ENCODE measurements at regions not wholly inside any gene's neighbourhood (a gene's known extent, or its start where the extent isn't known, plus 50 kb on each side); places are given as distances from the start of the nearest gene placed in this dataset.
A peak's percentile ranks its signal among the peaks of the same experiment; 100 is the strongest.
"Not testable (repeated sequence)": the region's sequence is repeated elsewhere in the genome, so short reads cannot be mapped to it uniquely, and the experiment has no call there.

- ATAC-seq: no peak
- Histone ChIP-seq H3K4me1 (ENCODE audit: control insufficient read depth in 2 of 2, insufficient read depth in 2 of 2, low read length in 2 of 2) (no peaks in the 10 kb centered on the region), H3K9me3 (ENCODE audit: control insufficient read depth in 2 of 3, low read length in 3 of 3) (no peaks in the 10 kb centered on the region), H3K27me3 (ENCODE audit: control insufficient read depth in 2 of 2, insufficient read depth in 2 of 2, low read length in 2 of 2) (peaks cover 0 to 3% of the 10 kb centered on the region in 2 donors), H3K4me3 (ENCODE audit: low read length) (no peak overlapping the region), H3K36me3 (ENCODE audit: control insufficient read depth in 2 of 3, insufficient read depth in 3 of 3, low read length in 3 of 3) (no peaks in the 10 kb centered on the region), H3K27ac (ENCODE audit: low read depth, low read length) (no peak overlapping the region)
- Mint-ChIP-seq H3K27ac (peak overlapping the region in 1 of 9 donors; percentile 40), H3K4me1 (peaks cover 0 to 24% (median 11%) of the 10 kb centered on the region in 7 donors), H3K36me3 (peaks cover 0 to 6% (median 0%) of the 10 kb centered on the region in 5 donors), H3K4me3 (no peak overlapping the region), H3K27me3 (peaks cover 0 to 59% (median 37%) of the 10 kb centered on the region in 5 donors), H3K9me3 (no peaks in the 10 kb centered on the region)
- ChIA-PET POLR2A (no interaction called here), CTCF (no interaction called here)
- DNase-seq: no peak
- intact Hi-C loops (cut with micrococcal nuclease): no loop called here
Observed at GRCh38 chr6:166236596-166236995, 68.9 kb upstream of the TBXT start.

DNA sequence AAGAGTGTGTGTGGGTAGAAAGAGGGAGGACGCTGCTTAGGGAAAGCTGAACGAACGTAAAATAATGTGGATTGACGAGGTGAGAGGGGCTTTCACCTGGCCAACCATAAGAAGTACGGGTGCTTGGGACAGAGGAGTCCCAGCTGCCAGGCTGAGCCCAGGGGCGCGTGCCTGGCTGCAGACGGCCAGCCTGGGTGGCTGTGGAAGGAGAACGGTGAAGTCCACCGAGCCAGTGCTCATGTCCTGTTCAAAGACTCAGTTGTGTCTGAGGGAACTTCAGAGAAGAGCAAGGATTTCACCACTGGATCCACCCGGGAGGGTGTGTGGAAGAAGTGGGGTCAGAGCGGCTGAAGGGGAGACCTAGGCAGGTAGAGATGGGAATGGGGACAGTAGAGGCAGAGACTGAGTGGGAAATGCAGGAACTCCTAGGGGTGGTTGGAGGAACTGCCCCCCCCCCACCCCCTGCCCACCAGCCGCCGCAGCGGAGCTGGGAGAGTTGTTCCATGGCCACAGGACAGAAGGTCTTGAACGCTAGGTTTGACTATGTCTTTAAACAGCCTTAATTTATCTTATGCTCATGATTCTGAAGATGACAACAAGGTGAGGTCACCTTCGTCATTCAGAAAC is 68.1 kb upstream of the TBXT start:
- Mint-ChIP-seq H3K4me3 (no peak overlapping the region), H3K9me3 (no peaks in the 10 kb centered on the region), H3K36me3 (peaks cover 0 to 6% (median 0%) of the 10 kb centered on the region in 5 donors), H3K4me1 (peaks cover 0 to 30% (median 16%) of the 10 kb centered on the region in 7 donors), H3K27me3 (peaks cover 0 to 53% (median 37%) of the 10 kb centered on the region in 5 donors), H3K27ac (peak overlapping the region in 3 of 9 donors; percentile 44 to 76 (median 58))
- no peak for ATAC-seq
- intact Hi-C loops (cut with micrococcal nuclease): no loop called here
- no peak for DNase-seq
- POLR2A ChIA-PET: interaction anchor here (1.1 kb wide), 1 partner anchor 15 kb away, joined by 4 read pairs; no protein-coding TSS in a partner anchor
- H3K36me3 ChIP-seq (ENCODE audit: control insufficient read depth in 2 of 3, insufficient read depth in 3 of 3, low read length in 3 of 3): no peaks in the 10 kb centered on the region
- H3K4me3 ChIP-seq (ENCODE audit: low read length): no peak overlapping the region
- peaks cover 0 to 3% of the 10 kb centered on the region in 2 donors for H3K27me3 ChIP-seq (ENCODE audit: control insufficient read depth in 2 of 2, insufficient read depth in 2 of 2, low read length in 2 of 2)
- no peak overlapping the region for H3K27ac ChIP-seq (ENCODE audit: low read depth, low read length)
- CTCF ChIA-PET: interaction anchor here (0.8 kb wide), 1 partner anchor 27 kb away, joined by 3 read pairs; no protein-coding TSS in a partner anchor
- H3K4me1 ChIP-seq (ENCODE audit: control insufficient read depth in 2 of 2, insufficient read depth in 2 of 2, low read length in 2 of 2): no peaks in the 10 kb centered on the region
- no peaks in the 10 kb centered on the region for H3K9me3 ChIP-seq (ENCODE audit: control insufficient read depth in 2 of 3, low read length in 3 of 3)

DNA sequence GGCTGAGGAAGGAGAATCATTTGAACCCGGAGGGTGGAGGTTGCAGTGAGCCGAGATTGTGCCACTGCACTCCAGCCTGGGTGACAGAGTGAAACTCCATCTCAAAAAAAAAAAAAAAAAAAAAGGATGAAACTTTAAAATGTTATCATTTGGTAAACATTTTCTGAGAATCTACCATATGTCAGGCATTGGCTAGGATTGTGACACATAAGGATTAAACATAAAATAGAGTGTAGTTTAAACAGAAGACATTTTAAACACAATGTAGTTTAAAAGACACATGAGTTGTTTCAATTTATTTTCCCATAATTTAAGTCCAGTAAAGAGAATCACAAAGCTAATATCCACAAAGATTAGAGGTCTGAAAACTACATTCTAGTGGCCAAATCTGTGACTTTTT is 63.5 kb upstream of the TBXT start:
- intact Hi-C loops (cut with micrococcal nuclease): not testable (repeated sequence)

GRCh38 chr6:166228839-166229528 is 61.3 kb upstream of the TBXT start:
- Histone ChIP-seq H3K4me1 (ENCODE audit: control insufficient read depth in 2 of 2, insufficient read depth in 2 of 2, low read length in 2 of 2) (peaks cover 6 to 11% of the 10 kb centered on the region in 2 donors), H3K9me3 (ENCODE audit: control insufficient read depth in 2 of 3, low read length in 3 of 3) (no peaks in the 10 kb centered on the region), H3K27me3 (ENCODE audit: control insufficient read depth in 2 of 2, insufficient read depth in 2 of 2, low read length in 2 of 2) (peaks cover 0 to 3% of the 10 kb centered on the region in 2 donors), H3K36me3 (ENCODE audit: control insufficient read depth in 2 of 3, insufficient read depth in 3 of 3, low read length in 3 of 3) (no peaks in the 10 kb centered on the region), H3K27ac (ENCODE audit: low read depth, low read length) (no peak overlapping the region), H3K4me3 (ENCODE audit: low read length) (no peak overlapping the region)
- intact Hi-C loops (cut with micrococcal nuclease): no loop called here
- ATAC-seq (no peak), DNase-seq (no peak)
- H3K27me3 Mint-ChIP-seq: peaks cover 0 to 58% (median 50%) of the 10 kb centered on the region in 5 donors
- peaks cover 3 to 37% (median 22%) of the 10 kb centered on the region in 7 donors for H3K4me1 Mint-ChIP-seq
- peaks cover 0 to 3% (median 0%) of the 10 kb centered on the region in 11 donors for H3K9me3 Mint-ChIP-seq
- H3K36me3 Mint-ChIP-seq: peaks cover 0 to 3% (median 0%) of the 10 kb centered on the region in 5 donors
- ChIA-PET POLR2A (interaction anchor here (1.0 kb wide), 1 partner anchor 20 kb away, joined by 3 read pairs; no protein-coding TSS in a partner anchor), CTCF (no interaction called here)
- peak overlapping the region in 8 of 10 donors; percentile 49 to 76 (median 62) for H3K4me3 Mint-ChIP-seq
- peak overlapping the region in 4 of 9 donors; percentile 30 to 54 (median 40) for H3K27ac Mint-ChIP-seq

More for the DNA sequence above, 63.5 kb upstream of the TBXT start:
- H3K27ac ChIP-seq (ENCODE audit: low read depth, low read length); CTCF ChIA-PET; H3K36me3 Mint-ChIP-seq; ATAC-seq; H3K9me3 ChIP-seq (ENCODE audit: control insufficient read depth in 2 of 3, low read length in 3 of 3); H3K9me3 Mint-ChIP-seq; DNase-seq; POLR2A ChIA-PET; H3K27me3 ChIP-seq (ENCODE audit: control insufficient read depth in 2 of 2, insufficient read depth in 2 of 2, low read length in 2 of 2); H3K36me3 ChIP-seq (ENCODE audit: control insufficient read depth in 2 of 3, insufficient read depth in 3 of 3, low read length in 3 of 3); H3K4me3 ChIP-seq (ENCODE audit: low read length): not testable (repeated sequence)
- Mint-ChIP-seq H3K4me1 (peaks cover 9 to 47% (median 32%) of the 10 kb centered on the region in 7 donors), H3K27ac (peak overlapping the region in 2 of 9 donors; percentile 78 to 84), H3K27me3 (peaks cover 0 to 52% (median 47%) of the 10 kb centered on the region in 5 donors), H3K4me3 (peak overlapping the region in 1 of 10 donors; percentile 23)
- peaks cover 6 to 11% of the 10 kb centered on the region in 2 donors for H3K4me1 ChIP-seq (ENCODE audit: control insufficient read depth in 2 of 2, insufficient read depth in 2 of 2, low read length in 2 of 2)

DNA sequence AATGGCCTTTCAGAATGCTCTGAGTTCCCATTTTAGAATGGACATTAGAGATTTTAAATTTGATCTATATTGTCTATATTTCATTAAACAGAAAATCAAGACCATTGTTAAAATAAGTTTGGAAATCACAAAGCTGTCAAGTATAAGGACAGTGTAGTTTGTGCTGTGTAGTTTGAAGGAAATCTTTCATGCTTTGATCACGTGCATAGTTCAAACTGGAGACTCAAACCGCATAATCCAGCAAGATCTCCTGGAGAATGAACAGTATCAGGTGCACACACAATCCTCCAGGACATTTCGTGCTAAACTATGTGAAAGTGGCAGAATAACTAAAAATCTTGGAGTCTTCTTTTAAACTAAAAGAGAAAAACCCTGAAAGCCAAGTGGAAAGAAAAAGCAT is 60.8 kb upstream of the TBXT start:
- Histone ChIP-seq H3K4me3 (ENCODE audit: low read length) (no peak overlapping the region), H3K4me1 (ENCODE audit: control insufficient read depth in 2 of 2, insufficient read depth in 2 of 2, low read length in 2 of 2) (peaks cover 6 to 11% of the 10 kb centered on the region in 2 donors), H3K36me3 (ENCODE audit: control insufficient read depth in 2 of 3, insufficient read depth in 3 of 3, low read length in 3 of 3) (no peaks in the 10 kb centered on the region), H3K27ac (ENCODE audit: low read depth, low read length) (no peak overlapping the region), H3K27me3 (ENCODE audit: control insufficient read depth in 2 of 2, insufficient read depth in 2 of 2, low read length in 2 of 2) (peaks cover 0 to 3% of the 10 kb centered on the region in 2 donors), H3K9me3 (ENCODE audit: control insufficient read depth in 2 of 3, low read length in 3 of 3) (no peaks in the 10 kb centered on the region)
- Mint-ChIP-seq H3K9me3 (peaks cover 0 to 3% (median 0%) of the 10 kb centered on the region in 11 donors), H3K27me3 (peaks cover 0 to 64% (median 56%) of the 10 kb centered on the region in 5 donors), H3K4me1 (peaks cover 3 to 40% (median 25%) of the 10 kb centered on the region in 7 donors), H3K27ac (peak overlapping the region in 3 of 9 donors; percentile 30 to 54 (median 36)), H3K4me3 (peak overlapping the region in 3 of 10 donors; percentile 49 to 76 (median 62)), H3K36me3 (peaks cover 0 to 3% (median 0%) of the 10 kb centered on the region in 5 donors)
- POLR2A ChIA-PET: no interaction called here
- DNase-seq (no peak), ATAC-seq (no peak)
- CTCF ChIA-PET: no interaction called here
- intact Hi-C loops (cut with micrococcal nuclease): no loop called here

GRCh38 chr6:166223079-166223478 is 55.4 kb upstream of the TBXT start:
- no peak overlapping the region for H3K27ac Mint-ChIP-seq

More at GRCh38 chr6:166223079-166223478, 55.4 kb upstream of the TBXT start:
- CTCF ChIA-PET: no interaction called here
- DNase-seq: no peak
- Mint-ChIP-seq H3K4me1 (peaks cover 0 to 22% (median 8%) of the 10 kb centered on the region in 7 donors), H3K36me3 (no peaks in the 10 kb centered on the region), H3K27me3 (peaks cover 0 to 51% (median 44%) of the 10 kb centered on the region in 5 donors), H3K9me3 (peaks cover 0 to 3% (median 0%) of the 10 kb centered on the region in 11 donors), H3K4me3 (no peak overlapping the region)
- H3K4me1 ChIP-seq (ENCODE audit: control insufficient read depth in 2 of 2, insufficient read depth in 2 of 2, low read length in 2 of 2): no peaks in the 10 kb centered on the region
- H3K27ac ChIP-seq (ENCODE audit: low read depth, low read length): no peak overlapping the region
- ATAC-seq: no peak
- POLR2A ChIA-PET: no interaction called here
- intact Hi-C loops (cut with micrococcal nuclease): no loop called here
- H3K9me3 ChIP-seq (ENCODE audit: control insufficient read depth in 2 of 3, low read length in 3 of 3): no peaks in the 10 kb centered on the region
- no peaks in the 10 kb centered on the region for H3K36me3 ChIP-seq (ENCODE audit: control insufficient read depth in 2 of 3, insufficient read depth in 3 of 3, low read length in 3 of 3)
- no peak overlapping the region for H3K4me3 ChIP-seq (ENCODE audit: low read length)
- no peaks in the 10 kb centered on the region for H3K27me3 ChIP-seq (ENCODE audit: control insufficient read depth in 2 of 2, insufficient read depth in 2 of 2, low read length in 2 of 2)
